Panc1 (cell line): ENCODE measurements at regions not wholly inside any gene's neighbourhood (a gene's known extent, or its start where the extent isn't known, plus 50 kb on each side); places are given as distances from the start of the nearest gene placed in this dataset.

Experiments
- ATAC-seq: fragments of 200-7000 bp; cut with Tn5 transposase; 2 replicates; pipeline ENCODE4 v1.9.1; 2020; ENCODE audit warnings: mild to moderate bottlenecking, moderate library complexity
- BruUV-seq: library from RNA; stranded (reverse); fragments of 400-500 nt; replicated peaks from 2 replicates; lab custom pipeline; 2021; lab: Mats Ljungman, UMichigan
- CTCF ChIA-PET: fragments of 300-600 bp; sonication (Branson Sonifier 250); formaldehyde crosslinking; loops from one replicate; lab custom pipeline; 2022; ENCODE audit warnings: antibody characterized with exemption; lab: Charles Lee
- POLR2A ChIA-PET: fragments of 300-600 bp; sonication (Branson Sonifier 250); formaldehyde crosslinking; loops from one replicate; lab custom pipeline; 2022; ENCODE audit warnings: antibody characterized with exemption; lab: Charles Lee
- DNase-seq: peaks from one replicate; pipeline ENCODE4 v3.0.0-alpha.2; 2010; ENCODE audit warnings: low read depth, low spot score
- H3K27ac ChIP-seq: 2 replicates; pipeline ENCODE4 v1.5.1; 2011; ENCODE audit warnings: mild to moderate bottlenecking, low read length, inconsistent platforms
- H3K27me3 ChIP-seq: fragments of 200-500 bp; sonication (Bioruptor generic); 2 replicates; pipeline ENCODE4 v1.6.0; 2014; ENCODE audit warnings: low read length, inconsistent platforms; ENCODE audit not compliant: control insufficient read depth, insufficient read depth
- H3K36me3 ChIP-seq: fragments of 200-500 bp; sonication (Bioruptor generic); 2 replicates; pipeline ENCODE4 v1.5.1; 2014; ENCODE audit warnings: inconsistent platforms, mild to moderate bottlenecking, low read length, moderate library complexity; ENCODE audit not compliant: control insufficient read depth, insufficient read depth
- H3K4me1 ChIP-seq: 2 replicates; pipeline ENCODE4 v1.5.1; 2011; ENCODE audit warnings: inconsistent platforms, mild to moderate bottlenecking, low read length, moderate library complexity; ENCODE audit not compliant: control insufficient read depth, insufficient read depth
- H3K4me3 ChIP-seq, 2 experiments: 2 replicates each; pipeline ENCODE4 v1.5.1; 2011 to 2012; ENCODE audit warnings: low read depth in 2 of 2, low read length in 2 of 2, mild to moderate bottlenecking in 2 of 2, inconsistent platforms in 1 of 2, moderate library complexity in 1 of 2
- H3K9me3 ChIP-seq: fragments of 200-500 bp; sonication (Bioruptor generic); 2 replicates; pipeline ENCODE4 v1.5.1; 2014; ENCODE audit warnings: low read depth, mild to moderate bottlenecking, inconsistent platforms, low read length, moderate library complexity; ENCODE audit not compliant: control insufficient read depth, insufficient read depth
- CTCF ChIP-seq: fragments of 450-650 bp; IDR thresholded peaks from 2 replicates; pipeline ENCODE4 v1.5.1; 2017; ENCODE audit warnings: mild to moderate bottlenecking
- POLR2AphosphoS5 ChIP-seq: IDR thresholded peaks from 2 replicates; pipeline ENCODE4 v1.6.1; 2012; ENCODE audit warnings: mild to moderate bottlenecking, low read depth, low read length, moderate library complexity
- REST ChIP-seq, 2 experiments: IDR thresholded peaks; 2 replicates each; pipeline ENCODE4 v1.6.1; 2011 to 2012; ENCODE audit warnings: low read depth in 2 of 2, control low read depth in 1 of 2, low read length in 1 of 2, mild to moderate bottlenecking in 1 of 2, moderate library complexity in 1 of 2; ENCODE audit not compliant: insufficient read depth in 1 of 2
- SIN3A ChIP-seq: IDR thresholded peaks from 2 replicates; pipeline ENCODE4 v1.6.1; 2012; ENCODE audit warnings: low read depth, mild to moderate bottlenecking, low read length, moderate library complexity, borderline replicate concordance; ENCODE audit not compliant: insufficient read depth
- TCF7L2 ChIP-seq: IDR thresholded peaks from 2 replicates; pipeline ENCODE4 v1.6.1; 2011; ENCODE audit warnings: mild to moderate bottlenecking, low read depth, low read length, inconsistent platforms
- in situ Hi-C: cut with HindIII; loops from 2 replicates; pipeline ENCODE4 v1.10.0; 2016; ENCODE audit warnings: low sequenced_read_pairs, low pct_unique_long_range_greater_than_20kb
- intact Hi-C: fragments of 100-400 bp; cut with micrococcal nuclease; formaldehyde crosslinking; loops from one replicate; pipeline ENCODE4 v1.10.0; 2022; ENCODE audit not compliant: unreplicated experiment

DNA sequence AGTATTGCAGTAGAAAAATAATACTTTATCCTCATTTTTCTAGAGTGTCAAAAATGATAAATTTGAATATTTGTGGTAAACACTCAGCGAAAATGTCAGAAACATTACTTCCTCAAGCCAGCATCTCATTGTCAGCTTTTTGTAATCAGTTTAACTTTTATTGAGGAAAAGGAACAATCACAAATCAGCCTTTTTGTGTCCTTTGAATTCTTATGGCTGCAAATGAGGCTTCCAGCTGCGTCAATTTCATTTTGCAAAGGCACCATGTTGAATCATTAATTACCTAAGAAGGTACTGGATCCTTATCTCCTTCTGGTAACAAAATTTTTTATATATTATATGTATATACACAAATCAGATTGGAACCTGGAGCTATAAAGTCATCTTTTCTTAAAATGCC is 442.6 kb upstream of the CPEB2 start:
- Histone ChIP-seq H3K4me3 (no peak overlapping the region), H3K9me3 (no peaks in the 10 kb centered on the region), H3K27me3 (no peaks in the 10 kb centered on the region), H3K36me3 (no peaks in the 10 kb centered on the region), H3K4me1 (no peaks in the 10 kb centered on the region), H3K27ac (no peak overlapping the region)
- TF ChIP-seq SIN3A, result no peak
- no peak for TF ChIP-seq REST (IDR thresholded peaks at IDR 0.05; ENCODE audit: insufficient read depth in 1 of 2, low read depth in 2 of 2, low read length in 1 of 2)
- no peak for TF ChIP-seq CTCF
- no peak for TF ChIP-seq TCF7L2
- TF ChIP-seq POLR2AphosphoS5, result no peak
- no TSS peak for BruUV-seq
- DNase-seq, result no peak
- POLR2A ChIA-PET, result no interaction called here
- in situ Hi-C loops, result no loop called here
- intact Hi-C loops, result no loop called here
- ATAC-seq, result no peak
- CTCF ChIA-PET, result no interaction called here

DNA sequence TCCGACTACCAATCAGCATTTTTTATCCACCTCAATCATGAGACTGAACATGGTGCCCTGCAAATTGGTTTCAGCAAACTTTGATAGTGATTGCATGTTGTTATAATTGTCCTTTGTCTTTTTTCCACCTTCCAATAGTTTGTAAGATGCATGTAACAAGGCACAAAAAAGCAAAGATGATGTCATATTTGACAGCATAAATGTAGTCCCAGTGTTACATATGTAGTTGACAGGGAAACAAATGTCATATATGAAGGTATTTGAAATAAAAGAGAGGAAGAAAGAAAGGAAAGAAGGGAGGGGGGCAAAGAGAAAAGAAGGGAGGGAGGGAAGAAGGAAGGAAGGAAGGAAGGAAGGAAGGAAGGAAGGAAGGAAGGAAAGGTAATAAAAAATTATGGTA is 441.7 kb upstream of the CPEB2 start:
- no peak for ATAC-seq
- no peaks in the 10 kb centered on the region for H3K4me1 ChIP-seq
- no peak for TF ChIP-seq CTCF
- TF ChIP-seq TCF7L2, result no peak
- no peak overlapping the region for H3K4me3 ChIP-seq
- ChIA-PET POLR2A (no interaction called here), CTCF (no interaction called here)
- no peak overlapping the region for H3K27ac ChIP-seq
- DNase-seq, result no peak
- intact Hi-C loops (no loop called here), in situ Hi-C loops (no loop called here)
- BruUV-seq, result no TSS peak
- H3K27me3 ChIP-seq, result no peaks in the 10 kb centered on the region
- no peaks in the 10 kb centered on the region for H3K9me3 ChIP-seq
- no peaks in the 10 kb centered on the region for H3K36me3 ChIP-seq

- Histone ChIP-seq H3K9me3 (no peaks in the 10 kb centered on the region), H3K4me1 (no peaks in the 10 kb centered on the region), H3K27ac (no peak overlapping the region), H3K4me3 (no peak overlapping the region), H3K36me3 (no peaks in the 10 kb centered on the region), H3K27me3 (no peaks in the 10 kb centered on the region)
- CTCF ChIA-PET, result no interaction called here
- POLR2A ChIA-PET, result no interaction called here
- DNase-seq (no peak), ATAC-seq (no peak)
- in situ Hi-C loops (no loop called here), intact Hi-C loops (no loop called here)
- no TSS peak for BruUV-seq
- TF ChIP-seq REST (IDR thresholded peaks at IDR 0.05; ENCODE audit: insufficient read depth in 1 of 2, low read depth in 2 of 2, low read length in 1 of 2), result no peak
- TF ChIP-seq TCF7L2, result no peak
- TF ChIP-seq CTCF, result no peak
- no peak for TF ChIP-seq SIN3A
- no peak for TF ChIP-seq POLR2AphosphoS5
Measured at GRCh38 chr4:14562901-14563300, 439.4 kb upstream of the CPEB2 start.
